ENCODE measurements at regions not wholly inside any gene's neighbourhood (a gene's known extent, or its start where the extent isn't known, plus 50 kb on each side); places are given as distances from the start of the nearest gene placed in this dataset.

- Histone ChIP-seq H2AFZ (ENCODE audit: low read length) (0 out of 2 replicates have a peak overlapping the region, but pooled peaks have one; percentile 3), H3K79me2 (ENCODE audit: insufficient read depth, low read length) (no peaks in the 10 kb centered on the region), H3K9ac (ENCODE audit: low read depth, low read length, poor library complexity, severe bottlenecking) (no peak overlapping the region), H3K27me3 (ENCODE audit: insufficient read depth, low read length, poor library complexity, severe bottlenecking) (no peaks in the 10 kb centered on the region), H3K36me3 (ENCODE audit: insufficient read depth, low read length) (no peaks in the 10 kb centered on the region), H3K4me2 (ENCODE audit: low read depth, low read length, poor library complexity, severe bottlenecking) (no peak overlapping the region), H3K4me1 (ENCODE audit: insufficient read depth, low read length, poor library complexity, severe bottlenecking) (peaks cover 37% of the 10 kb centered on the region), H3K9me2 (replicated peaks; ENCODE audit: low read depth, low read length) (no peaks in the 10 kb centered on the region), H3F3A (ENCODE audit: low read depth) (no peaks in the 10 kb centered on the region; the same call in 1 of the 2 replicates), H3K4me3 (ENCODE audit: low read length, poor library complexity, severe bottlenecking) (no peak overlapping the region), H3K9me3 (ENCODE audit: insufficient read depth, low read depth, low read length) (0 out of 2 replicates have a peak, but pooled peaks cover 7% of the 10 kb centered on the region), H4K20me1 (ENCODE audit: insufficient read depth, low read length, poor library complexity, severe bottlenecking) (no peaks in the 10 kb centered on the region)
- no peak for TF ChIP-seq EZH2phosphoT487 (IDR thresholded peaks at IDR 0.05; ENCODE audit: borderline replicate concordance)
- no peak for TF ChIP-seq CTCF (conservative IDR thresholded peaks at IDR 0.05; ENCODE audit: low read length)
Measured at GRCh38 chr9:663541-663940, 178.0 kb upstream of the DMRT1 start.

DNA sequence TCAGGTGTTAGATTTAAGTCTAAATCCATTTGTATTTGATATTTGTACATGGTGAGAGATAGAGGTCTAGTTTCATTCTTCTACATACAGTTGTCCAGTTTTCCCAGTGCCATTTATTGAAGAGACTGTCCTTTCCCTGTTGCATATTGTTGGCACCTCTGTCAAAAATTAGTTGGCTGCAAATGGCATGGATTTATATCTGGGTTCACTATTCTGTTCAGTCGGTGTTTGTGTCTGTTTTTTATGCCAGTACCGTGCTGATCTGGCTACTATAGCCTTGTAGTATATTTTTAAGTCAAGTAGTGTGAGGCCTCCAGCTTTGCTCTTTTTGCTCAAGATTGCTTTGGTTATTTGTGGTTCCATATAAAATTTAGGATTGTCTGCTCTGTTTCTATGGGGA lies 176.2 kb upstream of the DMRT1 start:
- Histone ChIP-seq H2AFZ (ENCODE audit: low read length) (no peak overlapping the region), H3K9ac (ENCODE audit: low read depth, low read length, poor library complexity, severe bottlenecking) (no peak overlapping the region), H3F3A (ENCODE audit: low read depth) (no peaks in the 10 kb centered on the region; the same call in 1 of the 2 replicates), H3K79me2 (ENCODE audit: insufficient read depth, low read length) (no peaks in the 10 kb centered on the region), H3K4me1 (ENCODE audit: insufficient read depth, low read length, poor library complexity, severe bottlenecking) (peaks cover 20% of the 10 kb centered on the region), H3K9me3 (ENCODE audit: insufficient read depth, low read depth, low read length) (peaks cover 22% of the 10 kb centered on the region; the same call in 1 of the 2 replicates), H4K20me1 (ENCODE audit: insufficient read depth, low read length, poor library complexity, severe bottlenecking) (no peaks in the 10 kb centered on the region), H3K4me3 (ENCODE audit: low read length, poor library complexity, severe bottlenecking) (no peak overlapping the region), H3K4me2 (ENCODE audit: low read depth, low read length, poor library complexity, severe bottlenecking) (no peak overlapping the region), H3K36me3 (ENCODE audit: insufficient read depth, low read length) (no peaks in the 10 kb centered on the region), H3K27me3 (ENCODE audit: insufficient read depth, low read length, poor library complexity, severe bottlenecking) (no peaks in the 10 kb centered on the region), H3K9me2 (replicated peaks; ENCODE audit: low read depth, low read length) (no peaks in the 10 kb centered on the region)
- TF ChIP-seq EZH2phosphoT487 (IDR thresholded peaks at IDR 0.05; ENCODE audit: borderline replicate concordance) = no peak
- no peak for TF ChIP-seq CTCF (conservative IDR thresholded peaks at IDR 0.05; ENCODE audit: low read length)

- TF ChIP-seq CTCF (conservative IDR thresholded peaks at IDR 0.05; ENCODE audit: low read length) = no peak
- TF ChIP-seq EZH2phosphoT487 (IDR thresholded peaks at IDR 0.05; ENCODE audit: borderline replicate concordance) = no peak
- H3K4me3 ChIP-seq (ENCODE audit: low read length, poor library complexity, severe bottlenecking) = no peak overlapping the region
- no peaks in the 10 kb centered on the region for H3K36me3 ChIP-seq (ENCODE audit: insufficient read depth, low read length)
- peaks cover 22% of the 10 kb centered on the region; the same call in 1 of the 2 replicates for H3K9me3 ChIP-seq (ENCODE audit: insufficient read depth, low read depth, low read length)
- H3K4me2 ChIP-seq (ENCODE audit: low read depth, low read length, poor library complexity, severe bottlenecking) = no peak overlapping the region
- H4K20me1 ChIP-seq (ENCODE audit: insufficient read depth, low read length, poor library complexity, severe bottlenecking) = no peaks in the 10 kb centered on the region
- no peaks in the 10 kb centered on the region for H3K79me2 ChIP-seq (ENCODE audit: insufficient read depth, low read length)
- no peak overlapping the region for H2AFZ ChIP-seq (ENCODE audit: low read length)
- H3F3A ChIP-seq (ENCODE audit: low read depth) = no peaks in the 10 kb centered on the region
- no peak overlapping the region for H3K9ac ChIP-seq (ENCODE audit: low read depth, low read length, poor library complexity, severe bottlenecking)
- no peaks in the 10 kb centered on the region for H3K9me2 ChIP-seq (replicated peaks; ENCODE audit: low read depth, low read length)
- no peaks in the 10 kb centered on the region for H3K27me3 ChIP-seq (ENCODE audit: insufficient read depth, low read length, poor library complexity, severe bottlenecking)
- peaks cover 25% of the 10 kb centered on the region for H3K4me1 ChIP-seq (ENCODE audit: insufficient read depth, low read length, poor library complexity, severe bottlenecking)
Measured at GRCh38 chr9:671997-672396, 169.5 kb upstream of the DMRT1 start.
